ENCODE measurements at regions not wholly inside any gene's neighbourhood (a gene's known extent, or its start where the extent isn't known, plus 50 kb on each side); places are given as distances from the start of the nearest gene placed in this dataset.

- Histone ChIP-seq H3K27me3 (ENCODE audit: insufficient read depth) (no peaks in the 10 kb centered on the region; the same call in 1 of the 2 replicates), H2AFZ (ENCODE audit: low read depth) (no peak overlapping the region), H3K9me2 (no peaks in the 10 kb centered on the region), H3K9ac (no peak overlapping the region), H4K20me1 (ENCODE audit: insufficient read depth) (no peaks in the 10 kb centered on the region), H3K9me3 (no peaks in the 10 kb centered on the region), H3K4me3 (ENCODE audit: low read depth in 2 of 2, low read length in 1 of 2) (no peak overlapping the region), H3K4me2 (no peak overlapping the region), H3F3A (replicated peaks; ENCODE audit: insufficient read depth) (no peaks in the 10 kb centered on the region), H3K27ac (ENCODE audit: low read depth in 2 of 2, low read length in 1 of 2) (no peak overlapping the region), H3K79me2 (ENCODE audit: insufficient read depth) (no peaks in the 10 kb centered on the region), H3K4me1 (ENCODE audit: control insufficient read depth in 1 of 2, insufficient read depth in 2 of 2, low read depth in 1 of 2, low read length in 1 of 2) (no peaks in the 10 kb centered on the region; a peak in 1 of 4 replicates), H3K36me3 (replicated peaks in 1 of 2; ENCODE audit: control insufficient read depth in 1 of 2, insufficient read depth in 2 of 2, low read length in 1 of 2) (no peaks in the 10 kb centered on the region)
- TF ChIP-seq TCF12 (IDR thresholded peaks at IDR 0.05) (no peak), MAX (IDR thresholded peaks at IDR 0.05; ENCODE audit: low read depth) (no peak), MXI1 (IDR thresholded peaks at IDR 0.05; ENCODE audit: low read depth, low read length) (no peak), FOXM1 (IDR thresholded peaks at IDR 0.05; ENCODE audit: low read depth) (no peak), GATA2 (CRISPR knock-in tag; IDR thresholded peaks at IDR 0.05) (no peak), SMC3 (IDR thresholded peaks at IDR 0.05; ENCODE audit: low read depth, low read length) (no peak), NRF1 (IDR thresholded peaks at IDR 0.05; ENCODE audit: low read depth, low read length) (no peak), RXRA (IDR thresholded peaks at IDR 0.05; ENCODE audit: borderline replicate concordance, low read depth) (no peak), TEAD4 (IDR thresholded peaks at IDR 0.05; ENCODE audit: borderline replicate concordance, insufficient read depth) (no peak), TAF1 (IDR thresholded peaks at IDR 0.05; ENCODE audit: borderline replicate concordance, low read depth, low read length) (no peak), ZBTB33 (IDR thresholded peaks at IDR 0.05; ENCODE audit: borderline replicate concordance, low read depth) (no peak), EP300 (IDR thresholded peaks at IDR 0.05; ENCODE audit: borderline replicate concordance in 1 of 2, low read depth in 1 of 2, low read length in 1 of 2) (no peak), CHD2 (IDR thresholded peaks at IDR 0.05; ENCODE audit: low read length, partially characterized antibody) (no peak), MEF2A (IDR thresholded peaks at IDR 0.05; ENCODE audit: borderline replicate concordance, low read depth) (no peak), FOSL2 (IDR thresholded peaks at IDR 0.05; ENCODE audit: borderline replicate concordance, low read depth) (no peak), IRF3 (IDR thresholded peaks at IDR 0.05; ENCODE audit: low read depth, low read length) (no peak), JUND (IDR thresholded peaks at IDR 0.05) (no peak), EZH2phosphoT487 (IDR thresholded peaks at IDR 0.05; ENCODE audit: borderline replicate concordance, low read depth) (no peak), SIN3A (IDR thresholded peaks at IDR 0.05; ENCODE audit: borderline replicate concordance, low read depth, low read length) (no peak)
- CTCF ChIA-PET, result no interaction called here
- WGBS (ENCODE audit: low lambda C conversion rate), result 9% methylated on average over 3 of the region's 3 CpGs
- DNase-seq, result no peak
- POLR2A ChIA-PET, result no interaction called here
Measured at GRCh38 chrX:38973322-38973721, 172.1 kb downstream of the MID1IP1 start.
